HAP-1 (cell line): ENCODE measurements at regions not wholly inside any gene's neighbourhood (a gene's known extent, or its start where the extent isn't known, plus 50 kb on each side); places are given as distances from the start of the nearest gene placed in this dataset.

ENCODE experiments used
- DNase-seq, 2 experiments: peaks; one replicate each; pipeline ENCODE4 v3.0.0-alpha.2; 2016 to 2020; ENCODE audit warnings: low spot score in 2 of 2
- H3K27me3 ChIP-seq: fragments of 250-450 bp; sonication (Bioruptor Pico); 2 replicates; pipeline ENCODE4 v1.5.1; 2020; ENCODE audit warnings: low read depth, mild to moderate bottlenecking, moderate library complexity
- H3K36me3 ChIP-seq: fragments of 250-450 bp; sonication (Bioruptor Pico); replicated peaks from 2 replicates; pipeline ENCODE4 v1.5.1; 2020; ENCODE audit warnings: mild to moderate bottlenecking
- H3K4me1 ChIP-seq: fragments of 250-450 bp; sonication (Bioruptor Pico); 2 replicates; pipeline ENCODE4 v1.5.1; 2020; ENCODE audit warnings: mild to moderate bottlenecking
- H3K4me3 ChIP-seq: fragments of 250-450 bp; sonication (Bioruptor Pico); 2 replicates; pipeline ENCODE4 v1.5.1; 2020; ENCODE audit warnings: mild to moderate bottlenecking, moderate library complexity
- H3K9me3 ChIP-seq: fragments of 250-450 bp; sonication (Bioruptor Pico); 2 replicates; pipeline ENCODE4 v1.5.1; 2020; ENCODE audit warnings: mild to moderate bottlenecking, moderate library complexity
- in situ Hi-C: fragments of 300-500 bp; cut with MboI; formaldehyde crosslinking; loops from 3 replicates; pipeline ENCODE4 v1.14.3; 2020; ENCODE audit warnings: low sequenced_read_pairs, inconsistent platforms, mixed read lengths

GRCh38 chr2:172348555-172349288 lies 78.7 kb upstream of the ITGA6 start:
- no peak overlapping the region for H3K4me3 ChIP-seq
- no peaks in the 10 kb centered on the region for H3K9me3 ChIP-seq
- no peaks in the 10 kb centered on the region for H3K27me3 ChIP-seq
- in situ Hi-C loops = no loop called here
- no peaks in the 10 kb centered on the region for H3K36me3 ChIP-seq
- H3K4me1 ChIP-seq = no peaks in the 10 kb centered on the region
- no peak for DNase-seq

DNA sequence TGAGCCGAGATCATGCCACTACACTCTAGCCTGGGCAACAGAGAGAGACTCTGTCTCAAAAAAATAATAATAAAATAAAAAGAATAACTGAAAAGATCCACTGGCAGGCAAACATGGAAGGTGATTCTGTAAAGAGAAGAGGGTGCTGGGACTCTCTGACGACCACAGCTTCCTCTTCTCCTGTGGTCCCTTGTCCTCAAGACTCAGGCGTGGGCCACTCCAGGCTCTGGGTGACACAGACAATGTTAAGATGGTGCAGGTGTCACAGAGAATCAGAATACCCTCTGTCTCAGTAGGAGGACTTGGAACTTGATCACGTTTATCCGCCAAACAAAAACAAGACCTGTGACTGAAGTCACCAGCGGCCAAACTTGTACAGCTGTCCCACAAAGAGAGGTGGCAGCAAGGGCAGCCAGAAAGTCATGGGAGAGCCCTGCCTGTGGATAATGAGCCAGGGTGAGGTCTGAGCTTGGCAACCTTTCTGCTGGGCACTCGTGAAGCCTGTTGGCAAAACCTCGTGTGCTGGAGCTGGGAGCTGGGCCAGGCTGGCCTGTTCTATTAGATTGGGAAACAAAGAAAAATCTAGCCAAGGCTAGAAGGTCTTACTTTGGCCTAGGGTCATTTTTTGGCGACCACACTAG lies 76.4 kb upstream of the ITGA6 start:
- no peaks in the 10 kb centered on the region for H3K9me3 ChIP-seq
- DNase-seq = no peak
- H3K4me3 ChIP-seq = no peak overlapping the region
- in situ Hi-C loops = no loop called here
- no peaks in the 10 kb centered on the region for H3K27me3 ChIP-seq
- no peaks in the 10 kb centered on the region for H3K4me1 ChIP-seq
- H3K36me3 ChIP-seq = no peaks in the 10 kb centered on the region

DNA sequence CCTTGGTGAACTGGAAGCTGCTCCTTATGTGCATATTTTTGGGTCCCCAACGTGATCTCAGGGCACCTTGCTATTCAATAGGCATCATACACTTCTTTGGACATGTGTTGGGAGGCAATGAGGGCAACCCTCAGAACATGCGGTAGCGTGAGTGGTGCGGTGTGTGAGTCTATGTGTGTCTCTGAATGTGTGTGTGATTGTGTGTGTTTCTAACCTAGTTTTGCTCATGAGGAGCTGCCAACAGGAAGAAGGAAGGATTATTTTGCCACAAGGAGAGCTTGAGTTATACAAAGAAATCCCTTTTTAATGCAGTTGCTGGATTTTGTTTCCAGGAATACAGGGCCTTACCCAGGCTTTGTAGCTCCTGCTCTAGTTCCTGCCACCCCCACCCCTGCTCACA lies 75.8 kb upstream of the ITGA6 start:
- DNase-seq = no peak
- in situ Hi-C loops = no loop called here
- H3K9me3 ChIP-seq = no peaks in the 10 kb centered on the region
- no peaks in the 10 kb centered on the region for H3K27me3 ChIP-seq
- H3K4me3 ChIP-seq = no peak overlapping the region
- no peaks in the 10 kb centered on the region for H3K4me1 ChIP-seq
- no peaks in the 10 kb centered on the region for H3K36me3 ChIP-seq

GRCh38 chr2:172354347-172354746 lies 73.0 kb upstream of the ITGA6 start:
- Histone ChIP-seq H3K27me3 (no peaks in the 10 kb centered on the region), H3K4me3 (no peak overlapping the region), H3K4me1 (no peaks in the 10 kb centered on the region), H3K36me3 (no peaks in the 10 kb centered on the region), H3K9me3 (no peaks in the 10 kb centered on the region)
- DNase-seq = no peak
- in situ Hi-C loops = no loop called here

DNA sequence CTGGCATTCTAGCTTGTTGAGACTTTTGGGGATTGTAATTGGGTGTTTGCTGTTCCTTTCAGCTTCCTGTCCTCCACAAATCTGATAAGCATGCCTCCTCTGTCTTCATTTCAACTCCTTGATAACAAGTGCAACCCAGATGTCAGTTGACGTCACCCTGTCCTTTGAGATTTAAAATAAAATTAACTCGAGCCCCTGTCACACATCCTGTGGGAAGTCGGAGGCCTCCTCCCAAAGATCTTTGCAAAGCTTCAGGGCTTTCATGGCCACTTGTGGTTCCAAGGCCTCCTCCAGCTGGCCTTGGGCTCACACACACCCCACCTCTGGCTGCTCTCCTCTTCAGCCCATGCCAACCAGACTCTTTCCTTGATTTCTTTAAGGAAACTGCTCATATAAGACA lies 69.9 kb upstream of the ITGA6 start:
- no peak for DNase-seq
- Histone ChIP-seq H3K27me3 (no peaks in the 10 kb centered on the region), H3K36me3 (no peaks in the 10 kb centered on the region), H3K9me3 (no peaks in the 10 kb centered on the region), H3K4me3 (no peak overlapping the region), H3K4me1 (no peaks in the 10 kb centered on the region)
- in situ Hi-C loops = no loop called here

- Histone ChIP-seq H3K4me3 (no peak overlapping the region), H3K4me1 (no peaks in the 10 kb centered on the region), H3K9me3 (no peaks in the 10 kb centered on the region), H3K27me3 (no peaks in the 10 kb centered on the region), H3K36me3 (no peaks in the 10 kb centered on the region)
- in situ Hi-C loops = no loop called here
- no peak for DNase-seq
Measured at GRCh38 chr2:172358691-172359556, 68.5 kb upstream of the ITGA6 start.

GRCh38 chr2:172361360-172361759 lies 66.0 kb upstream of the ITGA6 start:
- DNase-seq = no peak
- Histone ChIP-seq H3K4me1 (no peaks in the 10 kb centered on the region), H3K4me3 (no peak overlapping the region), H3K9me3 (no peaks in the 10 kb centered on the region), H3K27me3 (no peaks in the 10 kb centered on the region), H3K36me3 (no peaks in the 10 kb centered on the region)
- in situ Hi-C loops = no loop called here

- in situ Hi-C loops = no loop called here
- DNase-seq = no peak
- H3K4me1 ChIP-seq = no peaks in the 10 kb centered on the region
- no peaks in the 10 kb centered on the region for H3K9me3 ChIP-seq
- H3K4me3 ChIP-seq = no peak overlapping the region
- H3K36me3 ChIP-seq = no peaks in the 10 kb centered on the region
- no peaks in the 10 kb centered on the region for H3K27me3 ChIP-seq
Measured at GRCh38 chr2:172361840-172362239, 65.5 kb upstream of the ITGA6 start.

- no peaks in the 10 kb centered on the region for H3K9me3 ChIP-seq
- no peaks in the 10 kb centered on the region for H3K27me3 ChIP-seq
- in situ Hi-C loops = no loop called here
- no peaks in the 10 kb centered on the region for H3K4me1 ChIP-seq
- no peak for DNase-seq
- no peaks in the 10 kb centered on the region for H3K36me3 ChIP-seq
- no peak overlapping the region for H3K4me3 ChIP-seq
Measured at GRCh38 chr2:172364261-172364660, 63.1 kb upstream of the ITGA6 start.

- Histone ChIP-seq H3K9me3 (no peaks in the 10 kb centered on the region; the same call in 1 of the 2 replicates), H3K4me1 (peaks cover 4% of the 10 kb centered on the region), H3K36me3 (no peaks in the 10 kb centered on the region), H3K4me3 (no peak overlapping the region), H3K27me3 (no peaks in the 10 kb centered on the region)
- DNase-seq = no peak
- in situ Hi-C loops = no loop called here
Measured at GRCh38 chr2:172366596-172367150, 60.7 kb upstream of the ITGA6 start.

- Histone ChIP-seq H3K27me3 (peaks cover 12% of the 10 kb centered on the region), H3K4me3 (no peak overlapping the region), H3K4me1 (peaks cover 4% of the 10 kb centered on the region), H3K36me3 (no peaks in the 10 kb centered on the region), H3K9me3 (no peaks in the 10 kb centered on the region; the same call in 1 of the 2 replicates)
- in situ Hi-C loops = no loop called here
- DNase-seq = peak; percentile 41 to 84
Measured at GRCh38 chr2:172370821-172371455, 56.4 kb upstream of the ITGA6 start.

DNA sequence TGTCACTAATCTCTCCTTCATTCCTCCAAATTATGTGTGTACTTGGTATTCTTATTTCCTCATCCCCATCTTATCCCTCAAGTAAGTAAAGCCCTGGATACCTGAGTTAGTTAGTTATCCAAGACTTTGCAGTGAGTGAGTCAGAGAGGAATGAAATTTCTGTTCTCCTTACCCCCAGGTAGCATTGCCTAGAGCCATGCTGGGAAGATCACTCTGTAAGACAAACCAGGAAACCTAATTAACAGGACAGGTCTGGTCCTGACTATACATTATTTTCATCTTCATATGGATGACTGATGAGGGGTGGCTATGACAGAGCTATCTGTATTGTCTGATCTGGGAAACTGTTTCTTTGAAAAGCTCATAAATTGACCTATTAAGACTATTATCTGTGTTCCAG lies 55.0 kb upstream of the ITGA6 start:
- Histone ChIP-seq H3K4me1 (peaks cover 4% of the 10 kb centered on the region), H3K27me3 (peaks cover 15% of the 10 kb centered on the region), H3K36me3 (no peaks in the 10 kb centered on the region), H3K4me3 (no peak overlapping the region), H3K9me3 (no peaks in the 10 kb centered on the region; the same call in 1 of the 2 replicates)
- DNase-seq = no peak
- in situ Hi-C loops = no loop called here

DNA sequence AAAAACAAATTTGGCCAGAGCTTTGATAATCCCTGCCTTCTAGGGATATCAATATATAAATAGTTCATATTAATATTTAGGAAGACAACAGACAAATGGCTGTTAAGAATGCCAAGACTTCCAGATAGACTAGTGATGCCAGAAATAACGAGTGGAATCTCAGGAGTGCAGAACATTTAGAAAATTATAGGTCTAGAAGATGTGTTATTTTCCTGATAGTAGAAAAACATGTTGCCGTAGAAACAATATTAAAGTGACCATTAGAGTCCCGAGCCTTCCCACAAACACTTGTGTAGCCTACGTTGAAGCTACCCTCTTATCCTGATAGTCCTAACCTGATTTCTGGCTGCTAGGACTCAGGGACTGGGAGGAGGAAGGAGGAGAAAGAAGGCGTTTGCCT lies 54.3 kb upstream of the ITGA6 start:
- DNase-seq = no peak
- peaks cover 15% of the 10 kb centered on the region for H3K27me3 ChIP-seq
- H3K4me3 ChIP-seq = no peak overlapping the region
- in situ Hi-C loops = no loop called here
- H3K9me3 ChIP-seq = no peaks in the 10 kb centered on the region; the same call in 1 of the 2 replicates
- no peaks in the 10 kb centered on the region for H3K36me3 ChIP-seq
- peaks cover 4% of the 10 kb centered on the region for H3K4me1 ChIP-seq
